ENCODE measurements at regions not wholly inside any gene's neighbourhood (a gene's known extent, or its start where the extent isn't known, plus 50 kb on each side); places are given as distances from the start of the nearest gene placed in this dataset.

- Histone ChIP-seq H3K79me2 (replicated peaks; ENCODE audit: insufficient read depth, low read length) (no peaks in the 10 kb centered on the region), H3K27ac (ENCODE audit: low read length) (no peak overlapping the region), H3K4me3 (ENCODE audit: low read length) (no peak overlapping the region), H3K9me2 (ENCODE audit: insufficient read depth, low read length) (no peaks in the 10 kb centered on the region), H3K36me3 (ENCODE audit: insufficient read depth, low read length) (no peaks in the 10 kb centered on the region), H2AFZ (ENCODE audit: low read depth, low read length) (no peak overlapping the region), H3K27me3 (ENCODE audit: insufficient read depth, low read depth, low read length) (no peaks in the 10 kb centered on the region), H3K4me2 (ENCODE audit: low read length) (no peak overlapping the region), H3F3A (ENCODE audit: insufficient read depth, low read length, poor library complexity, severe bottlenecking) (no peaks in the 10 kb centered on the region), H3K9me3 (ENCODE audit: low read length) (no peaks in the 10 kb centered on the region), H4K20me1 (ENCODE audit: insufficient read depth) (no peaks in the 10 kb centered on the region), H3K9ac (ENCODE audit: low read length) (no peak overlapping the region)
- no peak for TF ChIP-seq MXI1 (conservative IDR thresholded peaks at IDR 0.05; ENCODE audit: poor library complexity, severe bottlenecking)
- TF ChIP-seq POLR2AphosphoS5 (IDR thresholded peaks at IDR 0.05), result no peak
- TF ChIP-seq REST (IDR thresholded peaks at IDR 0.05; ENCODE audit: borderline replicate concordance), result no peak
- no peak for TF ChIP-seq TAF1 (IDR thresholded peaks at IDR 0.05; ENCODE audit: low read depth)
- TF ChIP-seq RAD21 (conservative IDR thresholded peaks at IDR 0.05), result no peak
- no peak for TF ChIP-seq EP300 (conservative IDR thresholded peaks at IDR 0.05; ENCODE audit: poor library complexity, severe bottlenecking)
- no peak for TF ChIP-seq EZH2 (IDR thresholded peaks at IDR 0.05; ENCODE audit: borderline replicate concordance, insufficient read depth, low read length, poor library complexity, severe bottlenecking)
- no peak for TF ChIP-seq CTCF (IDR thresholded peaks at IDR 0.05; ENCODE audit: poor library complexity, severe bottlenecking)
- no peak for TF ChIP-seq SMC3 (conservative IDR thresholded peaks at IDR 0.05; ENCODE audit: poor library complexity)
Measured at GRCh38 chr17:14736631-14737030, 435.8 kb downstream of the HS3ST3B1 start.

- Histone ChIP-seq H3K27me3 (ENCODE audit: insufficient read depth, low read depth, low read length) (no peaks in the 10 kb centered on the region), H3K79me2 (replicated peaks; ENCODE audit: insufficient read depth, low read length) (no peaks in the 10 kb centered on the region), H4K20me1 (ENCODE audit: insufficient read depth) (no peaks in the 10 kb centered on the region), H3K9me3 (ENCODE audit: low read length) (no peaks in the 10 kb centered on the region), H3K9ac (ENCODE audit: low read length) (no peak overlapping the region), H3K27ac (ENCODE audit: low read length) (no peak overlapping the region), H3F3A (ENCODE audit: insufficient read depth, low read length, poor library complexity, severe bottlenecking) (no peaks in the 10 kb centered on the region), H3K36me3 (ENCODE audit: insufficient read depth, low read length) (no peaks in the 10 kb centered on the region), H2AFZ (ENCODE audit: low read depth, low read length) (no peak overlapping the region), H3K4me3 (ENCODE audit: low read length) (no peak overlapping the region), H3K4me2 (ENCODE audit: low read length) (no peak overlapping the region), H3K9me2 (ENCODE audit: insufficient read depth, low read length) (no peaks in the 10 kb centered on the region)
- TF ChIP-seq EP300 (conservative IDR thresholded peaks at IDR 0.05; ENCODE audit: poor library complexity, severe bottlenecking), result no peak
- TF ChIP-seq REST (IDR thresholded peaks at IDR 0.05; ENCODE audit: borderline replicate concordance), result no peak
- TF ChIP-seq SMC3 (conservative IDR thresholded peaks at IDR 0.05; ENCODE audit: poor library complexity), result no peak
- TF ChIP-seq POLR2AphosphoS5 (IDR thresholded peaks at IDR 0.05), result no peak
- TF ChIP-seq RAD21 (conservative IDR thresholded peaks at IDR 0.05), result no peak
- no peak for TF ChIP-seq TAF1 (IDR thresholded peaks at IDR 0.05; ENCODE audit: low read depth)
- no peak for TF ChIP-seq EZH2 (IDR thresholded peaks at IDR 0.05; ENCODE audit: borderline replicate concordance, insufficient read depth, low read length, poor library complexity, severe bottlenecking)
- TF ChIP-seq CTCF (IDR thresholded peaks at IDR 0.05; ENCODE audit: poor library complexity, severe bottlenecking), result no peak
Measured at GRCh38 chr17:14733376-14733775, 432.5 kb downstream of the HS3ST3B1 start.

Data from neural cell (in vitro differentiated cells).